H1 (cell line): ENCODE measurements at regions not wholly inside any gene's neighbourhood (a gene's known extent, or its start where the extent isn't known, plus 50 kb on each side); places are given as distances from the start of the nearest gene placed in this dataset.

ENCODE experiments used
- CBX5 ChIP-seq: fragments of 300-800, 300-1000 bp; sonication (generic); IDR thresholded peaks from 2 replicates; pipeline ENCODE4 v1.7.1; 2016; ENCODE audit warnings: antibody characterized with exemption, low read length, low read depth
- CEBPB ChIP-seq: IDR thresholded peaks from 2 replicates; pipeline ENCODE4 v1.6.1; 2012; ENCODE audit warnings: low read depth, low read length
- KDM4A ChIP-seq: IDR thresholded peaks from one replicate; pipeline ENCODE4 v1.7.1; 2012; ENCODE audit warnings: low read depth, mild to moderate bottlenecking, moderate library complexity, low read length, inconsistent platforms; ENCODE audit not compliant: severe bottlenecking
- MAFK ChIP-seq: IDR thresholded peaks from 2 replicates; pipeline ENCODE4 v1.6.1; 2012; ENCODE audit warnings: low read depth, mild to moderate bottlenecking, improper control_type of control experiment, low read length
- TF ChIP-seq, protein P1 (sequence below): fragments of 300-600 bp; sonication (generic); IDR thresholded peaks from 2 replicates; pipeline ENCODE4 v1.7.1; 2012; ENCODE audit warnings: low read length, moderate library complexity, mild to moderate bottlenecking, inconsistent platforms; ENCODE audit not compliant: insufficient replicate concordance

DNA sequence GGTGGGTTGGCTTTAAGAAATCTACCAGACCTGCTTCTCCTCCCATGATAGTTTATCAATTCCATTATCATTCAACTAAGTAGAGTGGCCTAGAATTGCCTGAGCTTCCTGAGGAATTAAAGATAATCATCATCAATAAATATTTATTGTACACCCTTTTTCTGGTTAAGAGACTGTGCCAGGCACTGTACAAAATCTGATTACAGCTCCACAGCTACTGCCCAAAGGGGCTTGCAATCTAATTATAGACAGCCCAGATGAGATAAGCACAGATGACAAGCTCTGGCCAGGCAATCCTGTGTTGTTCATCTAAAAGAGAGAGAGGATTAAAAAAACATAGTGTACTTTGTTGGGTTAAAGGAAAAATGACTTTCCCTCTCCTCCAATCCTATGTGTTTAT, 586.4 kb downstream of the GATA3 start (continued):
- TF ChIP-seq, protein P1, sequence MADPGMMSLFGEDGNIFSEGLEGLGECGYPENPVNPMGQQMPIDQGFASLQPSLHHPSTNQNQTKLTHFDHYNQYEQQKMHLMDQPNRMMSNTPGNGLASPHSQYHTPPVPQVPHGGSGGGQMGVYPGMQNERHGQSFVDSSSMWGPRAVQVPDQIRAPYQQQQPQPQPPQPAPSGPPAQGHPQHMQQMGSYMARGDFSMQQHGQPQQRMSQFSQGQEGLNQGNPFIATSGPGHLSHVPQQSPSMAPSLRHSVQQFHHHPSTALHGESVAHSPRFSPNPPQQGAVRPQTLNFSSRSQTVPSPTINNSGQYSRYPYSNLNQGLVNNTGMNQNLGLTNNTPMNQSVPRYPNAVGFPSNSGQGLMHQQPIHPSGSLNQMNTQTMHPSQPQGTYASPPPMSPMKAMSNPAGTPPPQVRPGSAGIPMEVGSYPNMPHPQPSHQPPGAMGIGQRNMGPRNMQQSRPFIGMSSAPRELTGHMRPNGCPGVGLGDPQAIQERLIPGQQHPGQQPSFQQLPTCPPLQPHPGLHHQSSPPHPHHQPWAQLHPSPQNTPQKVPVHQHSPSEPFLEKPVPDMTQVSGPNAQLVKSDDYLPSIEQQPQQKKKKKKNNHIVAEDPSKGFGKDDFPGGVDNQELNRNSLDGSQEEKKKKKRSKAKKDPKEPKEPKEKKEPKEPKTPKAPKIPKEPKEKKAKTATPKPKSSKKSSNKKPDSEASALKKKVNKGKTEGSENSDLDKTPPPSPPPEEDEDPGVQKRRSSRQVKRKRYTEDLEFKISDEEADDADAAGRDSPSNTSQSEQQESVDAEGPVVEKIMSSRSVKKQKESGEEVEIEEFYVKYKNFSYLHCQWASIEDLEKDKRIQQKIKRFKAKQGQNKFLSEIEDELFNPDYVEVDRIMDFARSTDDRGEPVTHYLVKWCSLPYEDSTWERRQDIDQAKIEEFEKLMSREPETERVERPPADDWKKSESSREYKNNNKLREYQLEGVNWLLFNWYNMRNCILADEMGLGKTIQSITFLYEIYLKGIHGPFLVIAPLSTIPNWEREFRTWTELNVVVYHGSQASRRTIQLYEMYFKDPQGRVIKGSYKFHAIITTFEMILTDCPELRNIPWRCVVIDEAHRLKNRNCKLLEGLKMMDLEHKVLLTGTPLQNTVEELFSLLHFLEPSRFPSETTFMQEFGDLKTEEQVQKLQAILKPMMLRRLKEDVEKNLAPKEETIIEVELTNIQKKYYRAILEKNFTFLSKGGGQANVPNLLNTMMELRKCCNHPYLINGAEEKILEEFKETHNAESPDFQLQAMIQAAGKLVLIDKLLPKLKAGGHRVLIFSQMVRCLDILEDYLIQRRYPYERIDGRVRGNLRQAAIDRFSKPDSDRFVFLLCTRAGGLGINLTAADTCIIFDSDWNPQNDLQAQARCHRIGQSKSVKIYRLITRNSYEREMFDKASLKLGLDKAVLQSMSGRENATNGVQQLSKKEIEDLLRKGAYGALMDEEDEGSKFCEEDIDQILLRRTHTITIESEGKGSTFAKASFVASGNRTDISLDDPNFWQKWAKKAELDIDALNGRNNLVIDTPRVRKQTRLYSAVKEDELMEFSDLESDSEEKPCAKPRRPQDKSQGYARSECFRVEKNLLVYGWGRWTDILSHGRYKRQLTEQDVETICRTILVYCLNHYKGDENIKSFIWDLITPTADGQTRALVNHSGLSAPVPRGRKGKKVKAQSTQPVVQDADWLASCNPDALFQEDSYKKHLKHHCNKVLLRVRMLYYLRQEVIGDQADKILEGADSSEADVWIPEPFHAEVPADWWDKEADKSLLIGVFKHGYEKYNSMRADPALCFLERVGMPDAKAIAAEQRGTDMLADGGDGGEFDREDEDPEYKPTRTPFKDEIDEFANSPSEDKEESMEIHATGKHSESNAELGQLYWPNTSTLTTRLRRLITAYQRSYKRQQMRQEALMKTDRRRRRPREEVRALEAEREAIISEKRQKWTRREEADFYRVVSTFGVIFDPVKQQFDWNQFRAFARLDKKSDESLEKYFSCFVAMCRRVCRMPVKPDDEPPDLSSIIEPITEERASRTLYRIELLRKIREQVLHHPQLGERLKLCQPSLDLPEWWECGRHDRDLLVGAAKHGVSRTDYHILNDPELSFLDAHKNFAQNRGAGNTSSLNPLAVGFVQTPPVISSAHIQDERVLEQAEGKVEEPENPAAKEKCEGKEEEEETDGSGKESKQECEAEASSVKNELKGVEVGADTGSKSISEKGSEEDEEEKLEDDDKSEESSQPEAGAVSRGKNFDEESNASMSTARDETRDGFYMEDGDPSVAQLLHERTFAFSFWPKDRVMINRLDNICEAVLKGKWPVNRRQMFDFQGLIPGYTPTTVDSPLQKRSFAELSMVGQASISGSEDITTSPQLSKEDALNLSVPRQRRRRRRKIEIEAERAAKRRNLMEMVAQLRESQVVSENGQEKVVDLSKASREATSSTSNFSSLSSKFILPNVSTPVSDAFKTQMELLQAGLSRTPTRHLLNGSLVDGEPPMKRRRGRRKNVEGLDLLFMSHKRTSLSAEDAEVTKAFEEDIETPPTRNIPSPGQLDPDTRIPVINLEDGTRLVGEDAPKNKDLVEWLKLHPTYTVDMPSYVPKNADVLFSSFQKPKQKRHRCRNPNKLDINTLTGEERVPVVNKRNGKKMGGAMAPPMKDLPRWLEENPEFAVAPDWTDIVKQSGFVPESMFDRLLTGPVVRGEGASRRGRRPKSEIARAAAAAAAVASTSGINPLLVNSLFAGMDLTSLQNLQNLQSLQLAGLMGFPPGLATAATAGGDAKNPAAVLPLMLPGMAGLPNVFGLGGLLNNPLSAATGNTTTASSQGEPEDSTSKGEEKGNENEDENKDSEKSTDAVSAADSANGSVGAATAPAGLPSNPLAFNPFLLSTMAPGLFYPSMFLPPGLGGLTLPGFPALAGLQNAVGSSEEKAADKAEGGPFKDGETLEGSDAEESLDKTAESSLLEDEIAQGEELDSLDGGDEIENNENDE: no peak
- TF ChIP-seq MAFK (no peak), KDM4A (no peak), CBX5 (no peak), CEBPB (no peak)
- TF ChIP-seq, all 59 proteins: peak for 0
